Pancreas (tissue), 10 donors: ENCODE measurements at regions not wholly inside any gene's neighbourhood (a gene's known extent, or its start where the extent isn't known, plus 50 kb on each side); places are given as distances from the start of the nearest gene placed in this dataset.

Experiments used
- ATAC-seq, 4 donors: fragments of 200-7000 bp; cut with Tn5 transposase; one replicate each; pipeline versions ENCODE4 v1.8.0 to v1.9.1; 2020; ENCODE audit warnings: mild to moderate bottlenecking in 4 of 4, moderate library complexity in 4 of 4
- DNase-seq, 6 donors: peaks; one replicate each; pipeline ENCODE4 v3.0.0-alpha.2; 2020
- FAIRE-seq: peaks from 2 replicates; lab custom pipeline; 2012; peaks lifted over from hg19 to GRCh38; lab: Jason Lieb, UNC
- H3K27ac ChIP-seq, 4 donors: fragments of 200-600 bp; sonication (generic); 1 replicate in 3 of 4; 2 replicates in 1 of 4; pipeline versions ENCODE4 v1.5.0 to v1.8.0; 2020
- H3K27me3 ChIP-seq, 4 donors: fragments of 200-600 bp; one replicate each; pipeline ENCODE4 v1.8.0; 2021
- H3K36me3 ChIP-seq, 3 donors: fragments of 200-600 bp; sonication (generic) in 1 of 3; one replicate each; pipeline versions ENCODE4 v1.5.0 to v1.8.0; 2020 to 2021
- H3K4me1 ChIP-seq, 3 donors: fragments of 200-600 bp; one replicate each; pipeline ENCODE4 v1.8.0; 2021
- H3K4me3 ChIP-seq, 4 donors: fragments of 200-600 bp; sonication (generic) in 2 of 4; one replicate each; pipeline versions ENCODE4 v1.5.0 to v1.8.0; 2020 to 2021
- H3K9me3 ChIP-seq, 4 donors: fragments of 200-600 bp; one replicate each; pipeline ENCODE4 v1.8.0; 2021
- CTCF ChIP-seq, 4 donors: fragments of 200-600 bp; sonication (generic) in 3 of 4; IDR thresholded peaks; one replicate each; pipeline versions ENCODE4 v1.5.0 to v1.8.0; 2021; ENCODE audit warnings: antibody characterized with exemption in 4 of 4
- WGBS, 2 donors: extraction: QIAGEN DNeasy Blood & Tissue Kit; methylation state at CpG; one replicate each; pipeline ENCODE4 v1.1.7; 2013; 5-methylcytosine and 5-hydroxymethylcytosine counted together
- intact Hi-C, 3 donors: fragments of 100-400 bp; cut with DNase I; formaldehyde crosslinking; loops; one replicate each; pipeline versions ENCODE4 v1.11.1 to v1.14.2; 2022
- donor health status: healthy with polysubstance abuse.
- donor health status: DM: no; HTN: no; CAD: no; lungs with moderate emphysema.
- donor health status: DM: no; HTN: no; CAD: no.
- donor health status: control.
- donor health status: control.
- donor health status: Bipolar disorder and iron deficiency.
- donor health status: DM: yes; HTN: yes; CAD: no.
- donor health status: DM: no; HTN: no; CAD: no.
- donor health status: DM: no; HTN: no; CAD: no.
- donor health status: DM: yes; HTN: yes; CAD: no.

- intact Hi-C loops = no loop called here
- Histone ChIP-seq H3K4me1 (no peaks in the 10 kb centered on the region), H3K27me3 (peaks cover 0 to 5% (median 0%) of the 10 kb centered on the region in 4 donors), H3K36me3 (no peaks in the 10 kb centered on the region), H3K27ac (no peak overlapping the region), H3K4me3 (no peak overlapping the region), H3K9me3 (no peaks in the 10 kb centered on the region)
- TF ChIP-seq CTCF (IDR thresholded peaks at IDR 0.05) = no peak
- DNase-seq (no peak), FAIRE-seq (no peak), ATAC-seq (no peak)
- 8 to 10% methylated on average over 1 of the region's 1 CpG for WGBS, 2 donors
Observed at GRCh38 chr4:82057990-82058544, 315.7 kb downstream of the HNRNPD start.

DNA sequence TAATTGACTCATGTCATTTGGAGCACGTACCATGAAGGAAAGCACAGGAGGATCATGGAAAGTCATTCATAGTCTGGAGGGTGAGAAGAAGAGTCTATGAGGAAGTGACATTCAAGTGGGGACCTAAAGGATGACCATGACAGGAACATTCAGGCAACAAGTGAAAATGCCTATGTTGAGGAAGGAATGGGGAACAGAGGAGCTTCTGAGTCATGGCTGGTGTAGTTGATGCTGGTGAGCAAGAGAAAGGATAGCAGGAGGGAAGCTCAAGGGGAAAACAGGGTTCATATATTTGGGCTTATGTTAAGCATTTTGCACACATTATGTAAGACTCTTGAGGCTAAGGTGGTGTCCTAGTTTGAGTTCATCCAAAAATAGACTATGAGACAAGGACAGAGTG lies 318.6 kb downstream of the HNRNPD start:
- TF ChIP-seq CTCF (IDR thresholded peaks at IDR 0.05) = no peak
- WGBS, 2 donors = 57% methylated on average over 1 of the region's 1 CpG
- Histone ChIP-seq H3K27me3 (peaks cover 0 to 2% (median 0%) of the 10 kb centered on the region in 4 donors), H3K4me3 (no peak overlapping the region), H3K27ac (no peak overlapping the region), H3K36me3 (no peaks in the 10 kb centered on the region), H3K4me1 (no peaks in the 10 kb centered on the region), H3K9me3 (no peaks in the 10 kb centered on the region)
- no peak for DNase-seq
- no peak for FAIRE-seq
- intact Hi-C loops = no loop called here
- no peak for ATAC-seq

- no peak for DNase-seq
- H3K36me3 ChIP-seq = no peaks in the 10 kb centered on the region
- intact Hi-C loops = no loop called here
- TF ChIP-seq CTCF (IDR thresholded peaks at IDR 0.05) = no peak
- H3K27ac ChIP-seq = no peak overlapping the region
- no peaks in the 10 kb centered on the region for H3K4me1 ChIP-seq
- FAIRE-seq = no peak
- no peak overlapping the region for H3K4me3 ChIP-seq
- ATAC-seq = no peak
- no peaks in the 10 kb centered on the region for H3K27me3 ChIP-seq
- H3K9me3 ChIP-seq = no peaks in the 10 kb centered on the region
- 67 to 69% methylated on average over 2 of the region's 2 CpGs for WGBS, 2 donors
Observed at GRCh38 chr4:82053396-82053795, 320.4 kb downstream of the HNRNPD start.

GRCh38 chr4:82050796-82051195 lies 323.0 kb downstream of the HNRNPD start:
- intact Hi-C loops = no loop called here
- no peak for DNase-seq
- 70 to 85% methylated on average over 2 of the region's 2 CpGs for WGBS, 2 donors
- no peak for FAIRE-seq
- H3K4me1 ChIP-seq = no peaks in the 10 kb centered on the region
- no peak for ATAC-seq
- H3K27ac ChIP-seq = no peak overlapping the region
- no peaks in the 10 kb centered on the region for H3K27me3 ChIP-seq
- TF ChIP-seq CTCF (IDR thresholded peaks at IDR 0.05) = no peak
- no peak overlapping the region for H3K4me3 ChIP-seq
- no peaks in the 10 kb centered on the region for H3K36me3 ChIP-seq
- H3K9me3 ChIP-seq = no peaks in the 10 kb centered on the region

DNA sequence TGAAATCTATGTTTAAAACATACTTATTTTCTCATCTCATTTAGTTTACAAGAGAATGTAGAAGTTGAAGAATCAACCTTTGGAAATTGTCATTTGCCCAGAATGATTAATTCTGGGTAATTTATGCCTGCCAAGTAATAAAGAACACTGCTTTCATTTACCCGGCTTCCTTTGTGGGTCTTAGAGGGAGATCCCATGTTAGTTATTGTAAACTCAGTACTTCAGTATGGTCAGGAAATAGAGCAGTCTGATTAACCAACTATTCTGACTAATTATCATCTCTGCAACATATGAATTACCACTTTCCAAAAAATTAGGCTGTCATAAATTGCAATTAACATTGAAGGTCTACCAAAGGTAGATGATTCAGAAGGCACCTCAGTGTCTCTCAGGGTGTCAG lies 324.5 kb downstream of the HNRNPD start:
- no peaks in the 10 kb centered on the region for H3K36me3 ChIP-seq
- FAIRE-seq (no peak), DNase-seq (no peak), ATAC-seq (no peak)
- TF ChIP-seq CTCF (IDR thresholded peaks at IDR 0.05) = no peak
- H3K4me3 ChIP-seq = no peak overlapping the region
- WGBS, 2 donors = 32 to 44% methylated on average over 1 of the region's 1 CpG
- H3K27ac ChIP-seq = no peak overlapping the region
- no peaks in the 10 kb centered on the region for H3K9me3 ChIP-seq
- no peaks in the 10 kb centered on the region for H3K27me3 ChIP-seq
- intact Hi-C loops = no loop called here
- no peaks in the 10 kb centered on the region for H3K4me1 ChIP-seq
